ENCODE measurements at regions not wholly inside any gene's neighbourhood (a gene's known extent, or its start where the extent isn't known, plus 50 kb on each side); places are given as distances from the start of the nearest gene placed in this dataset.
"Not testable (repeated sequence)": the region's sequence is repeated elsewhere in the genome, so short reads cannot be mapped to it uniquely, and the experiment has no call there.

DNA sequence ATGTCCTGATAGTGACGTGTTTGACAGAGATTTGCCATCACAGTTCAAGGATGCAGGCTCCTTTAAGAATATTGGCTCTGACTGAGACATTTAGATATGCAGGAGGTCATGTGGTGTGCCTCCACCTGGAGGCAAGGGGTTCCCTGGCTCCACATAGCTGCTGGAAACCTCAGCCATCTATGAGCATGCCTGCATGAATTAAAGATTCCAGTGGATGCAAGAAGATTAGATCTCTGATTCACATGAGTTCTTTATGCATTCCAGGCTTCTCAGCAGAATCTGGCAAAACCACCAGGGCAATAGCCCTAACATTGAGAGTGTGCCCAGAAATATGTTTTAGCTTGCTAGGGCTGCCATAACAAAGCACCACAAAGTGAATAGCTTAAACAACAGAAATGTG lies 298.5 kb upstream of the AADAT start:
- DNase-seq (ENCODE audit: extremely low read depth, low read depth) = no peak
- no peak overlapping the region for H3K4me3 ChIP-seq (replicated peaks; ENCODE audit: low read depth, low read length)
- TF ChIP-seq, protein P1, sequence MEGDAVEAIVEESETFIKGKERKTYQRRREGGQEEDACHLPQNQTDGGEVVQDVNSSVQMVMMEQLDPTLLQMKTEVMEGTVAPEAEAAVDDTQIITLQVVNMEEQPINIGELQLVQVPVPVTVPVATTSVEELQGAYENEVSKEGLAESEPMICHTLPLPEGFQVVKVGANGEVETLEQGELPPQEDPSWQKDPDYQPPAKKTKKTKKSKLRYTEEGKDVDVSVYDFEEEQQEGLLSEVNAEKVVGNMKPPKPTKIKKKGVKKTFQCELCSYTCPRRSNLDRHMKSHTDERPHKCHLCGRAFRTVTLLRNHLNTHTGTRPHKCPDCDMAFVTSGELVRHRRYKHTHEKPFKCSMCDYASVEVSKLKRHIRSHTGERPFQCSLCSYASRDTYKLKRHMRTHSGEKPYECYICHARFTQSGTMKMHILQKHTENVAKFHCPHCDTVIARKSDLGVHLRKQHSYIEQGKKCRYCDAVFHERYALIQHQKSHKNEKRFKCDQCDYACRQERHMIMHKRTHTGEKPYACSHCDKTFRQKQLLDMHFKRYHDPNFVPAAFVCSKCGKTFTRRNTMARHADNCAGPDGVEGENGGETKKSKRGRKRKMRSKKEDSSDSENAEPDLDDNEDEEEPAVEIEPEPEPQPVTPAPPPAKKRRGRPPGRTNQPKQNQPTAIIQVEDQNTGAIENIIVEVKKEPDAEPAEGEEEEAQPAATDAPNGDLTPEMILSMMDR (IDR thresholded peaks at IDR 0.05; ENCODE audit: low read depth, low read length, missing control alignments) = no peak

DNA sequence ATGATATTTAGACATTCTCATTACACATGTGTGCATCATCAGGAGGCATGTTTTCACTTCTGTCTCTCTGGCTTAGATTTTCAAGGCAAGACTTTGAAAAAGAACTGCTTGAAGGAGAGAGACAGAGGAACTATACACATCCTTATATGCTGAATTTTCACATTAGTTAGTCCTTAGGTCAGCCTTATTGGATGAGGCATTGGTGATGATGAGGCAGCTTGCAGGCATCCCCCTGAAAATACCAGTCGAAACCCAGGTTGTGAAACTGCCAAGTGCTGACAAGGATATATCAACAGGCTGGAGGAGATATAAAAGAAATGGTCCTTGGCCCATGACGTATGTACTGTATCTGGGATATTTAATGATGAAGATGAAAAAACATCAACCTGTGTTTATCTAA lies 297.2 kb upstream of the AADAT start:
- no peak for DNase-seq (ENCODE audit: extremely low read depth, low read depth)
- H3K4me3 ChIP-seq (replicated peaks; ENCODE audit: low read depth, low read length) = no peak overlapping the region
- TF ChIP-seq, protein P1 (IDR thresholded peaks at IDR 0.05; ENCODE audit: low read depth, low read length, missing control alignments) = no peak

DNA sequence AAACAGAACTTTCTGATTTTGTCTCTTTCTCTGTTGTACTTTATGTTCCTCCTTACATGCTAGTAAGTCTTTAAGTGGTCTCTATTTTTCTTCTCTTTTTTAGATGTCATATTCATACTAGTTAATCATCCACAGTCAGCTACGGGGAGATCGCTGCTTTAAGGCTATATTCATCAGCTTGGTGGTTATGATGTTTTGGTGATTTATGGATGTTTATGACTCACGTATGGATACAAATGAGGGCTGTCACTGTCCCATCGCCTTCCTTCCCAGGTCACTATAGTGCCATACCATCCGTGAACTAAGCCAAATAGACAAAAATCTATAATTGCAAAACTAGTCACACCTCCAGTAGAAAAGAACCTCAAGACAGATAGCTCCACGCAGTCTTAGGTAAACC lies 296.8 kb upstream of the AADAT start:
- H3K4me3 ChIP-seq (replicated peaks; ENCODE audit: low read depth, low read length) = no peak overlapping the region
- DNase-seq (ENCODE audit: extremely low read depth, low read depth) = no peak
- TF ChIP-seq, protein P1 (IDR thresholded peaks at IDR 0.05; ENCODE audit: low read depth, low read length, missing control alignments) = no peak

DNA sequence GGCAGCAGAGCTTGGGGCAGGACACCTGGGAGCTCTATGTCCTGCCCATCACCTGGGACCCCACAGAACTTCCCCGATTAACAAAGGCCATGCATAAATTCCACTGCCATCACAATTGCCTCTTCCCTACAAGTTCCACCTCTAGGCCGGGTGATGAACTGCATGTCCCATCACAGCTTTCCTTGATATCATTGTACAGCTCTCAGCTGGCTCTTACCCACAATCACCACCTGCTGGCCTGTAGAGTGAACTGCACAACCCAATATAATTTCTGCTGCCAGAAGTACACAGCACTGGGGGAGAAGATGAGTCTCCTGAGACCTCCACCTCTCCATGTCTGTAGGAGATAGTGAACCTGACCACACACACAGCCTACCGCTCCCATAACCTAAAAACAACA lies 285.0 kb upstream of the AADAT start:
- TF ChIP-seq, protein P1 (IDR thresholded peaks at IDR 0.05; ENCODE audit: low read depth, low read length, missing control alignments) = peak; percentile 16
- no peak overlapping the region for H3K4me3 ChIP-seq (replicated peaks; ENCODE audit: low read depth, low read length)
- no peak for DNase-seq (ENCODE audit: extremely low read depth, low read depth)

DNA sequence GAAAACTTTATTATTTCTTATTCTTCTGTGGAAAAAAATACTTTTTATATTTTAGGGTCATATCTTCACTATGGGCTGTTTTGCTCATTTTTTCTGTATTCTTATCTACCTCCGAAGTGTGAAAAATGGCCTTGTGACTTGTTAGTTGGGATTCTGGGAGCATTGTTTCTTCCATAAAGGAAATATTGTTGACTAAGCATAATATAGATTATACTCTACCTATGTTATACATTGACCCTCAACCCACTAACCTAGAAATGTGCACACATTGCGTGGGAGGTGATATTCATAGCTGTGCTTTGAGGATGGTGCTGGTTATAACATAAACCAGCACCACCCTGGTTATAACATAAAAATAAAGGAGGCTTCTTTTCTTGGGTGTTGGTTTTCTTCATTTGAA lies 259.2 kb upstream of the AADAT start:
- TF ChIP-seq, protein P1 (IDR thresholded peaks at IDR 0.05; ENCODE audit: low read depth, low read length, missing control alignments) = no peak
- H3K4me3 ChIP-seq (replicated peaks; ENCODE audit: low read depth, low read length) = no peak overlapping the region
- no peak for DNase-seq (ENCODE audit: extremely low read depth, low read depth)

DNA sequence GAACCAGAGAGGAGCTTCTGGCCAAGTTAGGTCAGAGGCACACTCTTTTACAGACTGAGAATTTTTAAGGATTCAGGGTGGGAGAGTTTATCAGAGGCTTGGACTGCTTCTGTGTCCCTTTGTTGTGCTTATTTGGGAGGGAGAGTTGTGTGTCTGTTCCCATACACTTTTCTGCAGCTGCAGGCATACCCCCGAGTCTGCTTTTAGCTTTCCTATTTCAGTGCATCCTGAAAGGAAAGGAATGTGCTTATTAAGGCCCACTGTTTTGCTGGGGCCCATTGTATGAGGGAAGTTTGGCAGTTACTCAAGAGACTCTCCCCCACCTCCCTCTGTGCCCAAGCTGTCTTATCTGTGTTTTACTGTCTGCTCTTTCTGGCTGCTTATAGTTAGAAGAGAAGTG lies 257.4 kb upstream of the AADAT start:
- DNase-seq (ENCODE audit: extremely low read depth, low read depth); H3K4me3 ChIP-seq (replicated peaks; ENCODE audit: low read depth, low read length): not testable (repeated sequence)

DNA sequence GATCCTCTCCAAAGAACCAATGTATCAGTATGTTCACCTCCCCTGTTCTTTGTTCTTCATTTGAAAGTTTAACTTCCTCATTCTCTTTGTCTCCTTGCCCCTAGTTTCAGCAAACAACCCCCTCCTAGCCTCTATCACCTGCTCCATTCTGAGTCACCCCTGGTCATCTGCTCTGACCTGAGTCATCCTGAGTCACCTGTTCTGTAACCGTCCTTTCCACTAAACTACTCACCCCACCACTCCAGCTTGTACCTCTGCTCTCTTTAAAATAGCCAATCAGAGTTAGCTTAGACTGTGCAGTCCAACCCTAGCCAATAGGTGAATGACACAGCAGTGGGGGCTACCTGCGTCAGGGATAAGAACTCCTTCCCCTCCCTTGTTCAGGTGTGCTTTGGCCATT lies 249.8 kb upstream of the AADAT start:
- no peak for DNase-seq (ENCODE audit: extremely low read depth, low read depth)
- no peak overlapping the region for H3K4me3 ChIP-seq (replicated peaks; ENCODE audit: low read depth, low read length)
- TF ChIP-seq, protein P1 (IDR thresholded peaks at IDR 0.05; ENCODE audit: low read depth, low read length, missing control alignments) = no peak

All from HFF-Myc (cell line).